ENCODE measurements at regions not wholly inside any gene's neighbourhood (a gene's known extent, or its start where the extent isn't known, plus 50 kb on each side); places are given as distances from the start of the nearest gene placed in this dataset.
"Not testable (repeated sequence)": the region's sequence is repeated elsewhere in the genome, so short reads cannot be mapped to it uniquely, and the experiment has no call there.

DNA sequence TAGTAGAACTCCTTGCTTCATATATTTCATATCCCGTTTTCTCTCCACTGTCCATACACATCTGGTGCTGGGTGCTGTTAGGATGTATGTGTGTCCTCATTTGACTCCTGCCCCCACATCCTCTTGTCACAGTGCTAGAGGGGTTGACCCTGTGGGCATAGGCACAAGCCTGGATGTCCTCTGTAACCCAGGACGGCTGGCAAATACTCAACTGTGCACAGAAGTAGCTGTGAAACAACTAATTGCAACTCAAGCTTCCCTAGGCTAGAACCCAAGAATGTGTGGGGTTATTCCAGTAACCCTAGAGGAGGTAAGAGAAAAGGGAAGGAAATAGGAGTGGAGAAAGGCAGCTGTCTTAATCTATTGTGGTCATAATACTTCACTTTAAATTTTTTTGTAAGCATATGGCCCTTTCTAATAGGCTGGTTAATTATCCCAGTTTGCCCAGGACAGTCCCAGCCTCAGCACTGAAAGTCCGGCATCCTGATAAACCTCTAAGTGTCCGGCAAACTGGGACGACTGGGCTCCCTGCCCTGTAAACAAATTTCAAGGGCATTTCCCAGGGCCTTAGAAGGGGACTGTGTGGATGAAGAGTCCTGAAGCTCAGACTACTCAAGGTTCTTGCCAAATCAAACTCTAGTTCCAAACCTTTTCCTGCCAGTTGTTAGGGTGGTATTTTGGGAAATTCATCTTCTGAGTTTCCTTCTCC, 283.2 kb upstream of the CELF2 start:
- no peak for DNase-seq

- no peak for DNase-seq
Observed at GRCh38 chr10:10745291-10745690, 272.4 kb upstream of the CELF2 start.

GRCh38 chr10:10755490-10755889, 262.2 kb upstream of the CELF2 start:
- no peak for DNase-seq

DNA sequence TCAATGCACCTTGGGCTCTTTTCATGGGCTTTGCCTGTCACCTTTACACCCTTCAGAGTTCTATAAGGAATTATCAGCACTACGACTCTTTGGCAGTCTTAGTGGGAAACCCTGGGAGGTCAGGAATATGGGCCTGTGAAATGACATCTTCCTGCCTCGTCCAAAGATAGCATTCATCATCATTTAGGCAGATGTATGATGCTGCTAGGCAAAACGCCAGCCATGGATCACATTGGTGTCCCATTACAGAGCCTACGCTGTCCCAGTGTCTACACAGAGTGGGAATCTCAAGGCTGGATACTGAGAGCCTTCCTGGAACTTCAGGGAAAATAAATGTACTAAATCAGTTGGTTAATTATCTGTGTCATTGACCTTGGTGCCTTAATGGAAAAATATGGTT, 259.4 kb upstream of the CELF2 start:
- no peak for DNase-seq

DNA sequence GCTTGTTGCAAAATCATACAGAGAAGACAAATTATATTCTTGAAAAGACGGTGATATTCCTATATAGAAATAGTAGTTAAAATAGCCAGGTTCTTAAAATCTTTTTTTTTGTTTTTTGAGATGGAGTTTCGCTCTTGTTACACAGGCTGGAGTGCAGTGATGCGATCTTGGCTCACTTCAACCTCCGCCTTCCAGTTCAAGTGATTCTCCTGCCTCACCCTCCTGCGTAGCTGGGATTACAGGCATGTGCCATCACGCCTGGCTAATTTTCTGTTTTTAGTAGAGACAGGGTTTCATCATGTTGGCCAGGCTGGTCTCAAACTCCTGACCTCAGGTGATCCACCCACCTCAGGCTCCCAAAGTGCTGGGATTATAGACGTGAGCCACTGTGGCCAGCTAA, 257.9 kb upstream of the CELF2 start:
- not testable (repeated sequence) for DNase-seq

DNA sequence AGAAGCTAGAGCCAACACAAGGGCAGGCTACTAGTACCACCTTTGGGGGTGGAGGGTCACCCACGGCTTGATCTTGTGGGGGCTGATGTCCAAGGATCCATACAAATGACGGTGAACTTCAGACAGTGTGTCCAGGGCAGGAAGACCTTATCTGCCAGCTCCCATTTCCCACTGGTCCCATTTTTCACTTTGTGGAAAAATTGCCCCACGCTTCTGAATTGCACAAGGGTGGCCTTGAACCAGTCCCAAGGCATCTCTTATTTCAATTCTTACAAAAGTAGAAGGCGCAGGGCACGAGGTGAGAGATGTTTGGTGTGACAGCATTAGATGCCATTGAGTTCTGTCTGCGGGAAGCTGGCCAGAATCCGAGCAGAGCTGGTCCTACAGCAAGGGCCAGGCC, 252.7 kb upstream of the CELF2 start:
- DNase-seq: no peak

- no peak for DNase-seq
Observed at GRCh38 chr10:10772411-10772810, 245.3 kb upstream of the CELF2 start.

DNA sequence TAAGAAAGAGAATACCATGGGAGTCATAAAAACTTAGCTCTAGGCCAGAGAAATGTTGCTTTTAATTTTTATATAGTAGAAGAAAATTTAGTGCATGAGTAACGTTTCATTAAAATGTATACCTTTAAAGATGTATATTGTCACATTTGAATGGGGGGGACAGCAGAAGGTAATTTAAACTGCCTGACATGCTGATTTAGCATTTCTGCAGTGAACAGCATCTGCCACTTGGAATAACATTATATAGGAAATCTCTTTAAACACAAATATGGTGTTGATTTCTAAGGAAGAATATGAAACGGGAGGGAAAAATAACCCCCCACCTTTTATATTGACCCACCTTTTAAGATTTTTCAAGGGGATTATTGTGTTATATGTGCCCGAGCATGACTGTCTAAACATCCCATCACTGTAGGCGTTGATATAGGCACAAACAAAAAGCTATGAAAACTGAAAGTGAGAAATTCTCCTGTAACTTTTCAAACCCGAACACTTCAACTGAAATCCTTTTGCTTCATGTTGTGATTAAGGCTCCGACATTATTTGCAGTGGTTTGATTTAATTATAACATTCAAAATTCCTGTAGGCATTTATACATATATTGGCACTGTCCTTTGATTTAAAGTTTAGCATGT, 244.7 kb upstream of the CELF2 start:
- no peak for DNase-seq

DNA sequence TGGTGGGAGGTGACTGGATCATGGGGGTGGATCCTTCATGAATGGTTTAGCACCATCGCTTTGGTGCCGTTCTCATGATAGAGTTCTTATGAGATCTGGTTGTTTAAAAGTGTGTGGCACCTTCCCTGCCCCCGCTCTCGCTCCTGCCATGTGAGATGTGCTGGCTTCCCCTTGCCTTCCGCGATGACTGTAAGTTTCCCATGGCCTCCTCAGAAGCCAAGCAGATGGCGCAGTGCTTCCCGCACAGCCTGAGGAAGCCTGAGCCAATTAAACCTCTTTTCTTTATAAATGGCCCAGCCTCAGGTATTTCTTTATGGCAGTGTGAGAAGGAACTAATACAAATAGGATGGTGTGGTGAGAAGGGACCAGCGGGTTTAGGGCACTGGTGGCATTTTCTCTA, 243.3 kb upstream of the CELF2 start:
- no peak for DNase-seq

DNA sequence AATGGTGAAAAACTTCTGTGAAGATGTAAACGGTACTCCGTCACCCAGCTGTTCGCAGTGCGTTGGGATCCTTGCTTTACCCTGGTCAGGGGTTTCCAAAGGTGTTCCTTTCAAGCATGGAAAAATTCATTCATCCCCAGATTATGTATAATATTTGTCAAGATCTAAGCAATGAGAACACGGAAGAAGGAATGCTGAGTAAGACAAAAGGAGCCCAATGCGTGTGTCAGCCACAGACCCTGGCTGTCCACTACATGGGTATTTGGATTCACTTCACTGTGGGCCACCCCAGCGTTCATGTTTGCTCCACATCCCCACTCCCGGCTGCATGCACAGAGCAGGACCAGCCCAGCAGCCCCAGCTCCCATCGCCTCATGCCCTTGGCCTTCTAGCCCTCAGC, 241.3 kb upstream of the CELF2 start:
- DNase-seq: no peak

- DNase-seq: no peak
Observed at GRCh38 chr10:10777279-10777678, 240.4 kb upstream of the CELF2 start.

GRCh38 chr10:10777723-10778122, 239.9 kb upstream of the CELF2 start:
- DNase-seq: no peak

DNA sequence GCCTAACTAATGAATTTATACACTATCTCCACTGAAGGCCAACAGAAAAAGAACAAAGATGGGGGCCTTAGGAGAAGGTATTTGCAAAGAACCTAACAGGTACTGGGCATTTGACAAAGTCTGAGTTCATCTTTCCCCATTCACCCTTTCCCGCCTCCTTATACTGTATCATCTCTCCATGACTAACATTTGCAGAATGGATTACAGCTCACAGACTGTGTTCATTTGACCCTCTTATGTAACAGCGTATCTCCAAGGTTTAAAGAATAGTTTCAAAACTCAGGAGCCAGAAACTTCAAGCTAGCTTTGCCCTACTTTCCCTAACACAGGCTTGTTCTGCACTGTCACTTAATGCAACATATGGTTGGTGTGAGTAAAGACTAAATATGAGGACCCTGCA, 238.7 kb upstream of the CELF2 start:
- no peak for DNase-seq

- no peak for DNase-seq
Observed at GRCh38 chr10:10779511-10779910, 238.2 kb upstream of the CELF2 start.

GRCh38 chr10:10780746-10781145, 236.9 kb upstream of the CELF2 start:
- DNase-seq: no peak

DNA sequence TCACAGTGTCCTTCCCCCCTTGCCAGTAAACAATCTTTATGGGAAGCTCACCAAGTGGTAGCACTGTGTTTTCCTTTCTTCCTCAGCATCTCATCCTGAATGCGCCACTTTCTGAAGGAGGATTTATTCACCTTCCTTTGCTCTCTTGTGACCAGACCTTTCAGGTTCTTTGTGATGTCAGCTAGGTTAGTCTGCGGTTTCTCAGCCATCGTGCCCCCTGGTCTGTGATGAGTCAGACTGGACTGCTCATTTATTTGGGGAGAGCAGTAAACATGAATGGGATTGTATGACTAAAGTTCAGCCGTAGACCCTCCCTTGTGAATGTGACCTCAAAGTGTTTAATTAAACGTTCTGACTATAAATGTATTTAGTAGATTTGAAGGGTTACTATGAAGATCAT, 235.1 kb upstream of the CELF2 start:
- no peak for DNase-seq

- no peak for DNase-seq
Observed at GRCh38 chr10:10785627-10786026, 232.0 kb upstream of the CELF2 start.

GRCh38 chr10:10786109-10787090, 231.3 kb upstream of the CELF2 start:
- no peak for DNase-seq

DNA sequence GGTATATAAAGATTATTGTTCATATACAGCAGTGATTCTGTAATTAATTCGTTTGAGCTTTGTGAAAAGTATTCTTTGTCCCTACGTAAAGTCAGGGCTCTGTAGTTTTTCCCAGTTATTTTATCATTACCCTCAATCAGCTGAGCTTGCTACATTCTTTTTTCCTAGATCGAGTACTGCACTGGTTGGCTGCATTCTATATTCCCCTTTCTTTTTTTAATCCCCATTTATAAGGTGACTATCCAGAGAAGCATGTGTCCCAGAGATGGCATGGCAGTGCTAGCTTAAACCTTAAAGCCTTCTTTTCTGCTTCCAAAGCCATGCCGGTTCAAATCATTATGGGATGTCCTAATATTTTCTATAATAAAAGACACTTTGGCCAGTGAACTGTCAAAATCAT, 230.1 kb upstream of the CELF2 start:
- no peak for DNase-seq

DNA sequence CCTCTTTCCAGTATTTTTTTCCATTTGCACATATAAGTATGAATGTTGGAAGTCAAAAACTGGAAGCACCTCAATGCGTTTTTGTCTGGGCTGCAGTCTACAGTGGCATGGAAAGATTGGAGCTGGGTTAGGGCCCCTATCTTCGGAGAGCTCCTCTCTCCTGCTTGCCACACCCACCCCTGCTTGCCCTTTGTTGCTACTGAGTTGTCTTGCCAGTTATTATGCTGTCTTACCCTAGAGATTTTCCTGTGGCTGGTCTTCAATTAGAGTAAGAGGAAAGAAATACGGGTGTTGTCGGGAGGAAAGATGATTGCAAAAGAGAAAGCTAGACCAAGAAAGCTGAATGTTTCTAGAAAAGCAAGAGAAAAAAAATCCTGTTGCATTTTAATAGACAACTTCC, 228.9 kb upstream of the CELF2 start:
- DNase-seq: no peak

DNA sequence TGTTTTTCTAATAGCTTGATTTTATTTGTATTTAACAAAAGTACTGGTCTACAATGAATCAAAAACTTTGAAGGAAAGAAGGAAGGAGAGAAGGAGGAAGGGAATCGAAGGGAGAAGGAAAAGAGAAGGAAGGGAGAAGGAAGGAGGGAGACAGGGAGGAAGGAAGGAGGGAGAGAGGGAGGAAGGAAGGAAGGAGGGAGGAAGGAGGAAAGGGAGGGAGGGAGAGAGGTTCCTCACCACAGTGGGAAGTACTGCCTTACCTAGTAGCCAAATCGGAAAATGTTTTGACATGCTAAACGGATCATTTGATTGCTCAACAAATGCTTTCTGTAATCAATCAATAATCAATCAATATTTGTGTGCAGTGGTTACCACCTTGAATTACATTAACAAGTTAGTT, 225.8 kb upstream of the CELF2 start:
- DNase-seq: no peak

- no peak for DNase-seq
Observed at GRCh38 chr10:10792681-10793080, 225.0 kb upstream of the CELF2 start.

- no peak for DNase-seq
Observed at GRCh38 chr10:10794046-10794445, 223.6 kb upstream of the CELF2 start.

DNA sequence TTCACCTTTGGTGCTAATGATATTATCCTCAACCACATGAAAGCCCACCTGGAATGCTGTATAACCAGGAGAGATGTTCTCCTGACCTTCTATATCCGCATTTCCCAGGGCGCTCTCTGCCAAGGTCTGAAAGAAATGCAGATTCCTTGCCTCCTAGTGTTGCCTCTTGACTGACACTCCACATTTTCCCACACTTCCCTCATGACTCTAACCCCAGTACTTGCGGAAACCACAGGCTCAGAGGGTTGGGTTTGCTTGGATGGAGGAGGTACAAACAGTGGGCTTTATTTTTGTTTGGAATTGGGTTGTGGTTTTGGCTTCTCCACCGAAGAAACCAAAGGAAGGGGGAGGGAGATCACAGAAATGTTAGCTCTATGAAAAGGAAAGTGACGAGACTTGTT, 222.9 kb upstream of the CELF2 start:
- no peak for DNase-seq

Data from CD4-positive, alpha-beta T cell treated with Interleukin-15 for 1 hour (primary cell).